ENCODE measurements at regions not wholly inside any gene's neighbourhood (a gene's known extent, or its start where the extent isn't known, plus 50 kb on each side); places are given as distances from the start of the nearest gene placed in this dataset.
A peak's percentile ranks its signal among the peaks of the same experiment; 100 is the strongest.

GRCh38 chr2:158905784-158906183 is 62.7 kb upstream of the TANC1 start:
- DNase-seq (ENCODE audit: low read depth): no peak

GRCh38 chr2:158907926-158908456 is 60.4 kb upstream of the TANC1 start:
- DNase-seq (ENCODE audit: low read depth): no peak

GRCh38 chr2:158912112-158912511 is 56.3 kb upstream of the TANC1 start:
- DNase-seq (ENCODE audit: low read depth): no peak

GRCh38 chr2:158912765-158913164 is 55.7 kb upstream of the TANC1 start:
- DNase-seq (ENCODE audit: low read depth): no peak

GRCh38 chr2:158914066-158914465 is 54.4 kb upstream of the TANC1 start:
- DNase-seq (ENCODE audit: low read depth): no peak

GRCh38 chr2:158914731-158915130 is 53.7 kb upstream of the TANC1 start:
- peak; percentile 71 for DNase-seq (ENCODE audit: low read depth)

GRCh38 chr2:158917121-158917520 is 51.3 kb upstream of the TANC1 start:
- DNase-seq (ENCODE audit: low read depth): no peak

GRCh38 chr2:158918452-158918851 is 50.0 kb upstream of the TANC1 start:
- no peak for DNase-seq (ENCODE audit: low read depth)

All from stromal cell of bone marrow (primary cell).